Loucy (cell line): ENCODE measurements at regions not wholly inside any gene's neighbourhood (a gene's known extent, or its start where the extent isn't known, plus 50 kb on each side); places are given as distances from the start of the nearest gene placed in this dataset.

Source experiments
- H2AFZ ChIP-seq: fragments of 200-600 bp; sonication (generic); 2 replicates; pipeline ENCODE4 v1.6.0; 2016; ENCODE audit warnings: antibody characterized with exemption, mild to moderate bottlenecking, low read length, moderate library complexity
- H3F3A ChIP-seq: fragments of 200-600 bp; 2 replicates; pipeline ENCODE4 v1.6.0; 2016; ENCODE audit warnings: antibody characterized with exemption, low read depth, mild to moderate bottlenecking
- H3K27me3 ChIP-seq: fragments of 200-600 bp; sonication (generic); 2 replicates; pipeline ENCODE4 v1.6.1; 2014; ENCODE audit warnings: low read length, mild to moderate bottlenecking; ENCODE audit not compliant: insufficient read depth, poor library complexity, severe bottlenecking
- H3K36me3 ChIP-seq: fragments of 200-600 bp; sonication (generic); 2 replicates; pipeline ENCODE4 v1.6.1; 2016; ENCODE audit warnings: low read length; ENCODE audit not compliant: insufficient read depth
- H3K4me1 ChIP-seq: fragments of 200-600 bp; sonication (generic); 2 replicates; pipeline ENCODE4 v1.5.1; 2014; ENCODE audit warnings: low read length, mild to moderate bottlenecking; ENCODE audit not compliant: insufficient read depth, poor library complexity, severe bottlenecking
- H3K4me2 ChIP-seq: fragments of 200-600 bp; sonication (generic); 2 replicates; pipeline ENCODE4 v1.6.0; 2014; ENCODE audit warnings: antibody characterized with exemption, low read length, low read depth, mild to moderate bottlenecking; ENCODE audit not compliant: poor library complexity, severe bottlenecking
- H3K4me3 ChIP-seq: fragments of 200-600 bp; sonication (generic); 2 replicates; pipeline ENCODE4 v1.5.1; 2014; ENCODE audit warnings: low read length, mild to moderate bottlenecking, mixed read lengths; ENCODE audit not compliant: poor library complexity, severe bottlenecking
- H3K79me2 ChIP-seq: fragments of 200-600 bp; sonication (generic); 2 replicates; pipeline ENCODE4 v1.6.1; 2014; ENCODE audit warnings: low read length; ENCODE audit not compliant: insufficient read depth
- H3K9ac ChIP-seq: fragments of 200-600 bp; sonication (generic); 2 replicates; pipeline ENCODE4 v1.6.0; 2014; ENCODE audit warnings: mild to moderate bottlenecking, low read depth, low read length, moderate library complexity; ENCODE audit not compliant: poor library complexity, severe bottlenecking
- H3K9me2 ChIP-seq: fragments of 200-600 bp; sonication (generic); replicated peaks from 2 replicates; pipeline ENCODE4 v1.6.1; 2016; ENCODE audit warnings: low read depth, low read length, mixed read lengths
- H3K9me3 ChIP-seq: fragments of 200-600 bp; sonication (generic); 2 replicates; pipeline ENCODE4 v1.6.1; 2014; ENCODE audit warnings: mild to moderate bottlenecking, antibody characterized with exemption, low read length, low read depth; ENCODE audit not compliant: insufficient read depth
- H4K20me1 ChIP-seq: fragments of 200-600 bp; sonication (generic); 2 replicates; pipeline ENCODE4 v1.6.0; 2014; ENCODE audit warnings: antibody characterized with exemption, low read length, mild to moderate bottlenecking; ENCODE audit not compliant: insufficient read depth, poor library complexity, severe bottlenecking
- CTCF ChIP-seq: fragments of 200-600 bp; sonication (generic); conservative IDR thresholded peaks from 2 replicates; pipeline ENCODE4 v1.5.1; 2014; ENCODE audit warnings: mild to moderate bottlenecking, antibody characterized with exemption, low read length
- EZH2phosphoT487 ChIP-seq: fragments of 200-600 bp; IDR thresholded peaks from 2 replicates; pipeline ENCODE4 v1.6.1; 2018; ENCODE audit warnings: antibody characterized with exemption, mild to moderate bottlenecking, moderate library complexity, borderline replicate concordance

DNA sequence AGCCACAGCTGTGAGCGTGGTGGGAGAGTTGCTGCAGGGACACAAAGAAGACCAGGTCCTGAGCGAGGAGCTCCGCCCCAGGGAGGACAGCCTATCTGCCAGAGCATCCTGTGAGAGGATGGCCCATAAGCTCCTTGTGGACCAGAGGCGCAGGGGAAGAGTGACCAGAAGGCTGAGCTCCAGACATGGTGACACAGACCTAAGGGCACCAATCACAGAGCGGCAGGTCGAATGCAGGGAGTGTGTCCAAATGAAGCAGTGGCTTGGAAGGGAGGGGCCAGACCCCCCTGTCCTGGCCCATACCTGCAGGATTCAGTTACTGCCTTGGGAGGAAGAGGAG, 135.8 kb upstream of the TMEM72 start:
- H3K9ac ChIP-seq = no peak overlapping the region
- no peak for TF ChIP-seq EZH2phosphoT487
- TF ChIP-seq CTCF = no peak
- no peaks in the 10 kb centered on the region for H3K27me3 ChIP-seq
- H3K79me2 ChIP-seq = no peaks in the 10 kb centered on the region
- H3K9me2 ChIP-seq = no peaks in the 10 kb centered on the region
- H3K4me1 ChIP-seq = no peaks in the 10 kb centered on the region
- no peak overlapping the region for H2AFZ ChIP-seq
- H4K20me1 ChIP-seq = no peaks in the 10 kb centered on the region
- H3K4me2 ChIP-seq = no peak overlapping the region
- H3K36me3 ChIP-seq = no peaks in the 10 kb centered on the region
- no peak overlapping the region for H3K4me3 ChIP-seq
- H3K9me3 ChIP-seq = no peaks in the 10 kb centered on the region
- H3F3A ChIP-seq = no peaks in the 10 kb centered on the region

DNA sequence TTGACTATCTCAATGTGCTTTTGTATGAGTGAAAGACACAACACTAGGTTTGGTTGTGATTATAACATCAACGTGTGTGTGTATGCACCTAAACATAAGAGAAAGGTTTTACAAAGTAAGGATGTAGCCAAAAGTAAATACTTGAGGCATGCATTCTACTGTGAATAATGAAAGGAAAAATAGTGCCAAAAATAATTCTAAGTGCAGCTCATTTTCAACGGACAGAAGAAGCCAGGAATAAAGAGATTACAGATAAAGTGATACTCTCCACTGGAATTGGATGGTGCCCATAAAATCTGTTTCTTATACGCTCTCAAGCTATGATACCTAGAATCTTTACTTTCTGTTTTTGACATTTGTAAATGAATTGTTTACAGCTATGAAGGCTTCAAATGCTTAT, 135.0 kb upstream of the TMEM72 start:
- no peak overlapping the region for H2AFZ ChIP-seq

DNA sequence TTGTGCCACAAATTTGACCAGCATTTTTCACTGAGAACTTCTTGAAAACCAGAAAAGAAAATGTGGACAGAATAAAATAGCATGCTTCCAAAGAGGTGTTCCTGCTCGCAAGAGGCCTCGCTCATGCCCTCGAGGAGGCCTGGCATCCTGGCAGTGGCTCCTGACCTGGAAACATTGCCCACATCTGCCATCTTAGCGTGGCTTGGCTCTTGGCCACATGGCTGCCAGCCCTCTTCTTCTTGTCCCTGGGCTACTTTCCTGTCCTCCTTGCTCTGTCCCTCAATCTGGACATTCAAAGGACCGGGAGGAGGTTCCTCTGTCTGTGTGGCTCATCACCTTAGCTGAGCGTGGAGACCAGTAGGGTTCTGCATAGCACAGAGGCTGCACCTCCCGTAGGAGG, 131.6 kb upstream of the TMEM72 start:
- Histone ChIP-seq H4K20me1 (no peaks in the 10 kb centered on the region), H3K4me2 (no peak overlapping the region), H3K79me2 (no peaks in the 10 kb centered on the region), H3K4me3 (no peak overlapping the region), H3K9ac (no peak overlapping the region), H3K4me1 (no peaks in the 10 kb centered on the region), H2AFZ (no peak overlapping the region), H3K9me2 (no peaks in the 10 kb centered on the region), H3K36me3 (no peaks in the 10 kb centered on the region), H3F3A (no peaks in the 10 kb centered on the region), H3K9me3 (no peaks in the 10 kb centered on the region), H3K27me3 (no peaks in the 10 kb centered on the region)
- TF ChIP-seq EZH2phosphoT487 (no peak), CTCF (no peak)

More for the DNA sequence above, 135.0 kb upstream of the TMEM72 start:
- Histone ChIP-seq H3K4me2 (no peak overlapping the region), H3F3A (no peaks in the 10 kb centered on the region), H3K36me3 (no peaks in the 10 kb centered on the region), H3K9me2 (no peaks in the 10 kb centered on the region), H3K9ac (no peak overlapping the region), H3K79me2 (no peaks in the 10 kb centered on the region), H3K4me1 (no peaks in the 10 kb centered on the region), H3K27me3 (no peaks in the 10 kb centered on the region), H3K9me3 (no peaks in the 10 kb centered on the region), H3K4me3 (no peak overlapping the region), H4K20me1 (no peaks in the 10 kb centered on the region)
- TF ChIP-seq EZH2phosphoT487 (no peak), CTCF (no peak)
